H1 (cell line): ENCODE measurements at regions not wholly inside any gene's neighbourhood (a gene's known extent, or its start where the extent isn't known, plus 50 kb on each side); places are given as distances from the start of the nearest gene placed in this dataset.

Source experiments
- CTCF ChIA-PET: fragments of 300-600 bp; sonication (Branson Sonifier 250); formaldehyde crosslinking; loops from one replicate; lab custom pipeline; 2021; ENCODE audit not compliant: partially characterized antibody; lab: Charles Lee
- POLR2A ChIA-PET: fragments of 300-600 bp; sonication (Branson Sonifier 250); formaldehyde crosslinking; loops from one replicate; lab custom pipeline; 2021; ENCODE audit warnings: inconsistent platforms; ENCODE audit not compliant: partially characterized antibody; lab: Charles Lee
- DNase-seq, 2 experiments: peaks; one replicate each; pipeline versions ENCODE4 v3.0.0 to v3.0.0-alpha.2; 2010 to 2022; ENCODE audit warnings: low spot score in 2 of 2, low read depth in 1 of 2, mixed read lengths in 1 of 2
- FAIRE-seq: peaks from 2 replicates; lab custom pipeline; 2011; peaks lifted over from hg19 to GRCh38; lab: Jason Lieb, UNC
- H2AFZ ChIP-seq: 2 replicates; pipeline ENCODE4 v1.8.1; 2012; ENCODE audit warnings: low read length, inconsistent platforms
- H2AK5ac ChIP-seq: 2 replicates; pipeline ENCODE4 v1.6.1; 2013; ENCODE audit warnings: low read depth, low read length
- H2BK120ac ChIP-seq: replicated peaks from 2 replicates; pipeline ENCODE3; 2013; ENCODE audit warnings: low read depth, low read length, inconsistent platforms
- H2BK12ac ChIP-seq: 2 replicates; pipeline ENCODE4 v1.6.1; 2013; ENCODE audit warnings: low read depth, low read length
- H2BK15ac ChIP-seq: 2 replicates; pipeline ENCODE4 v1.6.1; 2013; ENCODE audit warnings: low read length
- H2BK20ac ChIP-seq: 2 replicates; pipeline ENCODE4 v1.6.1; 2013; ENCODE audit warnings: low read length
- H2BK5ac ChIP-seq: 2 replicates; pipeline ENCODE4 v1.6.1; 2013; ENCODE audit warnings: low read depth, low read length
- H3K14ac ChIP-seq: 2 replicates; pipeline ENCODE4 v1.6.1; 2013; ENCODE audit warnings: inconsistent platforms; ENCODE audit not compliant: insufficient read length
- H3K18ac ChIP-seq: 2 replicates; pipeline ENCODE4 v1.6.1; 2013; ENCODE audit warnings: low read length; ENCODE audit errors: extremely low read depth
- H3K23ac ChIP-seq: 2 replicates; pipeline ENCODE4 v1.6.1; 2013; ENCODE audit warnings: inconsistent platforms; ENCODE audit not compliant: insufficient read length
- H3K23me2 ChIP-seq: 2 replicates; pipeline ENCODE4 v1.6.1; 2013; ENCODE audit warnings: low read depth, low read length
- H3K27ac ChIP-seq: 2 replicates; pipeline ENCODE4 v1.6.1; 2011; ENCODE audit warnings: low read depth, low read length, inconsistent platforms
- H3K27me3 ChIP-seq, 4 experiments: replicated peaks in 1 of 4; 1 replicate in 1 of 4; 2 replicates in 3 of 4; pipeline versions ENCODE4 v1.6.1 to v1.8.1; 2011 to 2013; ENCODE audit warnings: low read length in 3 of 4, mild to moderate bottlenecking in 3 of 4, inconsistent platforms in 2 of 4, mixed read lengths in 2 of 4, moderate library complexity in 1 of 4; ENCODE audit not compliant: control insufficient read depth in 3 of 4, insufficient read depth in 3 of 4; ENCODE audit errors: extremely low read depth in 1 of 4
- H3K36me3 ChIP-seq, 4 experiments: 2 replicates each; pipeline versions ENCODE4 v1.6.1 to v1.8.1; 2011 to 2013; ENCODE audit warnings: mild to moderate bottlenecking in 4 of 4, low read length in 3 of 4, moderate library complexity in 2 of 4, control low read depth in 1 of 4, inconsistent platforms in 1 of 4; ENCODE audit not compliant: insufficient read depth in 4 of 4, control insufficient read depth in 2 of 4
- H3K4ac ChIP-seq: replicated peaks from 2 replicates; pipeline ENCODE3; 2013; ENCODE audit warnings: low read length, low read depth, mixed read lengths, inconsistent platforms; ENCODE audit not compliant: insufficient read length
- H3K4me1 ChIP-seq, 4 experiments: replicated peaks in 1 of 4; 1 replicate in 1 of 4; 2 replicates in 3 of 4; pipeline versions ENCODE4 v1.6.1 to v1.8.1; 2011 to 2013; ENCODE audit warnings: low read length in 3 of 4, inconsistent platforms in 2 of 4, mixed read lengths in 1 of 4; ENCODE audit not compliant: insufficient read depth in 4 of 4, control insufficient read depth in 3 of 4
- H3K4me2 ChIP-seq, 2 experiments: 2 replicates each; pipeline versions ENCODE4 v1.6.1 to v1.8.1; 2011 to 2013; ENCODE audit warnings: low read depth in 2 of 2, low read length in 2 of 2, control low read depth in 1 of 2, inconsistent platforms in 1 of 2, mild to moderate bottlenecking in 1 of 2; ENCODE audit not compliant: insufficient read depth in 1 of 2
- H3K4me3 ChIP-seq, 4 experiments: fragments of 200-600, 300-600 bp in 1 of 4; sonication (generic), shearing (Covaris generic), sonication (Bioruptor Twin) in 1 of 4; 2 replicates each; pipeline versions ENCODE4 v1.5.1 to v1.8.1; 2011 to 2016; ENCODE audit warnings: low read length in 4 of 4, low read depth in 3 of 4, control low read depth in 2 of 4, inconsistent platforms in 2 of 4, mild to moderate bottlenecking in 2 of 4, mixed read lengths in 1 of 4, moderate library complexity in 1 of 4; ENCODE audit not compliant: insufficient read depth in 2 of 4; ENCODE audit errors: extremely low read depth in 1 of 4
- H3K56ac ChIP-seq: replicated peaks from 2 replicates; pipeline ENCODE3; 2013; ENCODE audit warnings: low read depth, mild to moderate bottlenecking, mixed read lengths, low read length, inconsistent platforms; ENCODE audit not compliant: insufficient read length
- H3K79me1 ChIP-seq: 2 replicates; pipeline ENCODE4 v1.6.1; 2013; ENCODE audit warnings: low read depth, low read length, control low read depth
- H3K79me2 ChIP-seq, 2 experiments: 2 replicates each; pipeline versions ENCODE4 v1.6.1 to v1.8.1; 2012 to 2013; ENCODE audit warnings: low read length in 2 of 2, mild to moderate bottlenecking in 2 of 2, inconsistent platforms in 1 of 2; ENCODE audit not compliant: insufficient read depth in 2 of 2, control insufficient read depth in 1 of 2
- H3K9ac ChIP-seq, 4 experiments: replicated peaks in 1 of 4; 1 replicate in 1 of 4; 2 replicates in 3 of 4; pipeline versions ENCODE4 v1.6.1 to v1.8.1; 2011 to 2013; ENCODE audit warnings: low read depth in 3 of 4, low read length in 3 of 4, control low read depth in 2 of 4, mild to moderate bottlenecking in 2 of 4, moderate library complexity in 2 of 4, inconsistent platforms in 1 of 4; ENCODE audit errors: extremely low read depth in 1 of 4
- H3K9me3 ChIP-seq, 2 experiments: 2 replicates each; pipeline versions ENCODE4 v1.6.1 to v1.8.1; 2012 to 2013; ENCODE audit warnings: mild to moderate bottlenecking in 2 of 2, moderate library complexity in 2 of 2, control low read depth in 1 of 2, inconsistent platforms in 1 of 2, low read depth in 1 of 2, low read length in 1 of 2, mixed read lengths in 1 of 2; ENCODE audit not compliant: insufficient read depth in 2 of 2
- H4K20me1 ChIP-seq, 2 experiments: replicated peaks in 1 of 2; 2 replicates each; pipeline versions ENCODE3 to v1.8.1; 2011 to 2013; ENCODE audit warnings: inconsistent platforms in 2 of 2, low read length in 2 of 2, mild to moderate bottlenecking in 1 of 2; ENCODE audit not compliant: insufficient read depth in 2 of 2, control insufficient read depth in 1 of 2
- H4K5ac ChIP-seq: 2 replicates; pipeline ENCODE4 v1.6.1; 2013; ENCODE audit warnings: low read length, low read depth, mixed read lengths, inconsistent platforms; ENCODE audit not compliant: insufficient read length
- H4K8ac ChIP-seq: 2 replicates; pipeline ENCODE4 v1.8.0; 2013; ENCODE audit warnings: mild to moderate bottlenecking, moderate library complexity, low read length, inconsistent platforms; ENCODE audit not compliant: insufficient read depth; ENCODE audit errors: extremely low read depth
- H4K91ac ChIP-seq: replicated peaks from 2 replicates; pipeline ENCODE3; 2013; ENCODE audit warnings: low read length, mixed read lengths, inconsistent platforms; ENCODE audit not compliant: insufficient read length
- CHD1 ChIP-seq: IDR thresholded peaks from 2 replicates; pipeline ENCODE4 v1.6.1; 2012; ENCODE audit warnings: low read depth, low read length, improper control_type of control experiment
- KDM4A ChIP-seq: IDR thresholded peaks from one replicate; pipeline ENCODE4 v1.7.1; 2012; ENCODE audit warnings: low read depth, mild to moderate bottlenecking, moderate library complexity, low read length, inconsistent platforms; ENCODE audit not compliant: severe bottlenecking
- KDM5A ChIP-seq: fragments of 200-600 bp; IDR thresholded peaks from 2 replicates; pipeline ENCODE4 v1.7.1; 2012; ENCODE audit warnings: mild to moderate bottlenecking, low read length, inconsistent platforms, mixed read lengths
- NRF1 ChIP-seq: IDR thresholded peaks from 2 replicates; pipeline ENCODE4 v1.6.1; 2011; ENCODE audit warnings: mild to moderate bottlenecking, low read depth, low read length, improper control_type of control experiment
- TBP ChIP-seq: IDR thresholded peaks from 2 replicates; pipeline ENCODE4 v1.6.1; 2011; ENCODE audit warnings: low read depth, low read length, improper control_type of control experiment

DNA sequence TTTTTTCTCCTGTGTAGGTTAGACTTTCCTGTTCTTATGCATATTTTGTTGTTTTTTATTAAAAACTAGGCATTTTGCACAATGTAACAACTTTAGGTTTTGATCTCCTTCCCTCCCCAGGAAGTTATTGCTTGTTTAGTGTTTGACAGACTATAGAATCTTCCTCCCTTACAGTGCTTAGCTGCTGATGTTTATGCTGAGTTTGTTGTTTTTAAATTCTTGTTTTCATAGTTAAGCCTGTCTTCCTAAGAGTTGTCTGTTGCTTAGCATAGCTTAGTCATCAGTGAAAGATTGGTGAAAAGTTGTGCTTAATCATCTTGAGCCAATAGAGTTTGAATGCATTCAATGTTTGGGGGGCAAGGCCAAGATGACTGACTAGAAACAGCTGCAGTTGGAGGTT is 157.5 kb downstream of the NKX6-1 start:
- H4K5ac ChIP-seq = no peak overlapping the region
- H3K4ac ChIP-seq = no peak overlapping the region
- FAIRE-seq (no peak), DNase-seq (no peak)
- no peak overlapping the region for H2BK12ac ChIP-seq
- H2BK120ac ChIP-seq = no peak overlapping the region
- H3K79me2 ChIP-seq = no peaks in the 10 kb centered on the region
- no peak overlapping the region for H3K9ac ChIP-seq
- H2BK5ac ChIP-seq = no peak overlapping the region
- no peak overlapping the region for H4K91ac ChIP-seq
- no peak overlapping the region for H3K23ac ChIP-seq
- H3K27me3 ChIP-seq = peaks cover 0 to 1% (median 0%) of the 10 kb centered on the region in 4 experiments; a peak in 1 of 7 replicates
- H3K79me1 ChIP-seq = no peaks in the 10 kb centered on the region
- H3K4me2 ChIP-seq = no peak overlapping the region
- no peak overlapping the region for H3K18ac ChIP-seq
- no peaks in the 10 kb centered on the region for H3K23me2 ChIP-seq
- CTCF ChIA-PET = no interaction called here
- H2BK15ac ChIP-seq = no peak overlapping the region
- no peak overlapping the region for H2AK5ac ChIP-seq
- no peak overlapping the region for H3K27ac ChIP-seq
- no peak overlapping the region for H2AFZ ChIP-seq
- no peak overlapping the region for H3K56ac ChIP-seq
- no peak overlapping the region for H4K8ac ChIP-seq
- H3K36me3 ChIP-seq = peaks cover 0 to 3% (median 0%) of the 10 kb centered on the region in 4 experiments; a peak in 1 of 8 replicates
- TF ChIP-seq KDM5A = no peak
- TF ChIP-seq TBP = no peak
- no peak for TF ChIP-seq CHD1
- no peak for TF ChIP-seq NRF1
- TF ChIP-seq KDM4A = no peak
- H3K9me3 ChIP-seq = peaks cover 9 to 19% of the 10 kb centered on the region in 2 experiments; a peak in 3 of 4 replicates
- H4K20me1 ChIP-seq = no peaks in the 10 kb centered on the region
- peaks cover 0 to 7% (median 0%) of the 10 kb centered on the region in 4 experiments; a peak in 3 of 7 replicates for H3K4me1 ChIP-seq
- H2BK20ac ChIP-seq = no peak overlapping the region
- H3K14ac ChIP-seq = no peak overlapping the region
- POLR2A ChIA-PET = no interaction called here
- H3K4me3 ChIP-seq = no peak overlapping the region
